ENCODE measurements at regions not wholly inside any gene's neighbourhood (a gene's known extent, or its start where the extent isn't known, plus 50 kb on each side); places are given as distances from the start of the nearest gene placed in this dataset.

DNA sequence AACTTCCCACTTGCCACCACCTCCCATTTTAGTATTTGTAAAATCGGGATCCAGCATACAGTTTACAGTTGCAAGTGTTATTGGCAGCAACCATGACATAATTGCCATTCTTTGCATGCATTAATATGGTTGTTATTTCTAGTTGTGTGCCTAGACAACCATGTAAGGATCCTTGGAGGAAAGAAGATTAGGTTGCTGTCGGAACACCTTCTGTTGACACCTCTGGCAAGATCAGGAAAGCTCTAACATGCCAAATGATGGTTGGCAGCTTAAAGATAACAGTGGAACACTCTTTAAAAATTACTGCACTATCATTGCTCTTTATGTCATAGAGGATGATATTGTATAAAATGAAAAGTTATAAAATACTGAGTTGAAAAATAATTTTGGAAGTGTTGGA is 313.5 kb upstream of the RARB start:
- POLR2A ChIA-PET (ENCODE audit: unreplicated experiment), result no interaction called here
- Histone ChIP-seq H4K8ac (ENCODE audit: low read depth in 2 of 2, low read length in 2 of 2) (no peak overlapping the region), H3K14ac (replicated peaks; ENCODE audit: low read depth, low read length) (no peak overlapping the region), H2BK20ac (ENCODE audit: low read depth, low read length) (no peak overlapping the region), H2AFZ (replicated peaks; ENCODE audit: low read length, poor library complexity) (no peak overlapping the region), H3K27ac (ENCODE audit: insufficient read depth, low read length) (no peak overlapping the region), H3K27me3 (ENCODE audit: control insufficient read depth, insufficient read depth, low read length) (no peaks in the 10 kb centered on the region), H3K9ac (ENCODE audit: low read depth, low read length) (no peak overlapping the region), H3K36me3 (ENCODE audit: control insufficient read depth, insufficient read depth, low read length) (no peaks in the 10 kb centered on the region), H3K4me1 (ENCODE audit: control insufficient read depth, insufficient read depth, low read length) (no peaks in the 10 kb centered on the region), H3K4ac (ENCODE audit: low read depth, low read length) (no peak overlapping the region), H3K79me1 (ENCODE audit: low read depth in 1 of 2, low read length in 2 of 2) (no peaks in the 10 kb centered on the region), H4K5ac (ENCODE audit: low read depth, low read length) (no peak overlapping the region), H3K18ac (ENCODE audit: low read depth, low read length) (no peak overlapping the region), H3K4me2 (ENCODE audit: low read depth, low read length) (no peak overlapping the region), H3K23ac (ENCODE audit: low read depth, low read length) (no peak overlapping the region), H2BK5ac (ENCODE audit: low read depth, low read length, poor library complexity, severe bottlenecking) (no peak overlapping the region), H2BK120ac (ENCODE audit: low read depth, low read length) (no peak overlapping the region), H2AK5ac (ENCODE audit: low read depth, low read length) (no peak overlapping the region), H2AK9ac (replicated peaks; ENCODE audit: low read depth, low read length, poor library complexity) (no peak overlapping the region), H3K56ac (ENCODE audit: extremely low read depth, insufficient read depth, low read length) (no peak overlapping the region), H4K20me1 (ENCODE audit: insufficient read depth, low read length) (no peaks in the 10 kb centered on the region), H3K9me1 (ENCODE audit: insufficient read depth, low read length) (no peaks in the 10 kb centered on the region), H3K9me3 (ENCODE audit: control insufficient read depth, insufficient read depth, low read length) (peaks cover 5% of the 10 kb centered on the region; the same call in 1 of the 2 replicates), H2BK15ac (ENCODE audit: low read depth, low read length) (no peak overlapping the region), H3K4me3 (ENCODE audit: insufficient read depth, low read depth, low read length) (no peak overlapping the region), H4K91ac (ENCODE audit: insufficient read depth, low read depth, low read length) (no peak overlapping the region)
- DNase-seq (no peak), ATAC-seq (ENCODE audit: low read depth) (no peak)
- intact Hi-C loops (cut with micrococcal nuclease), result no loop called here
- CTCF ChIA-PET, result no interaction called here
- no TSS peak for BruUV-seq (replicated peaks)
- in situ Hi-C loops (cut with MboI; ENCODE audit: low sequenced_read_pairs), result no loop called here
- dilution Hi-C loops (cut with HindIII; ENCODE audit: low sequenced_read_pairs, unreplicated experiment), result no loop called here
- WGBS, 2 experiments (ENCODE audit: extremely low coverage in 2 of 2, insufficient read length in 1 of 2), result no CpG with 5 or more reads among the region's 2 CpGs
- no peak for TF ChIP-seq BHLHE40 (IDR thresholded peaks at IDR 0.05; ENCODE audit: low read depth, low read length)
